ENCODE measurements at regions not wholly inside any gene's neighbourhood (a gene's known extent, or its start where the extent isn't known, plus 50 kb on each side); places are given as distances from the start of the nearest gene placed in this dataset.

- DNase-seq (no peak), ATAC-seq (ENCODE audit: low read depth) (no peak)
- intact Hi-C loops (cut with micrococcal nuclease) = no loop called here
- CTCF ChIA-PET = no interaction called here
- Mint-ChIP-seq H3K4me3 (no peak overlapping the region), H3K4me1 (no peaks in the 10 kb centered on the region), H3K27ac (no peak overlapping the region), H3K9me3 (no peaks in the 10 kb centered on the region), H3K36me3 (ENCODE audit: low read depth) (no peaks in the 10 kb centered on the region), H3K27me3 (no peaks in the 10 kb centered on the region)
- POLR2A ChIA-PET = no interaction called here
- no peak for TF ChIP-seq CTCF (IDR thresholded peaks at IDR 0.05)
Measured at GRCh38 chr10:65301181-65301580, 1624.7 kb upstream of the LRRTM3 start.

GRCh38 chr10:65306201-65306600 is 1619.6 kb upstream of the LRRTM3 start:
- ChIA-PET CTCF (no interaction called here), POLR2A (no interaction called here)
- Mint-ChIP-seq H3K27me3 (no peaks in the 10 kb centered on the region), H3K36me3 (ENCODE audit: low read depth) (no peaks in the 10 kb centered on the region), H3K4me1 (no peaks in the 10 kb centered on the region), H3K4me3 (no peak overlapping the region), H3K27ac (no peak overlapping the region), H3K9me3 (peaks cover 3% of the 10 kb centered on the region)
- no peak for TF ChIP-seq CTCF (IDR thresholded peaks at IDR 0.05)
- ATAC-seq (ENCODE audit: low read depth) (no peak), DNase-seq (no peak)
- intact Hi-C loops (cut with micrococcal nuclease) = no loop called here

- no peak for TF ChIP-seq CTCF (IDR thresholded peaks at IDR 0.05)
- H3K36me3 Mint-ChIP-seq (ENCODE audit: low read depth) = no peaks in the 10 kb centered on the region
- DNase-seq (no peak), ATAC-seq (ENCODE audit: low read depth) (no peak)
- H3K27ac Mint-ChIP-seq = no peak overlapping the region
- no peaks in the 10 kb centered on the region for H3K27me3 Mint-ChIP-seq
- H3K9me3 Mint-ChIP-seq = peaks cover 3% of the 10 kb centered on the region
- H3K4me1 Mint-ChIP-seq = no peaks in the 10 kb centered on the region
- ChIA-PET CTCF (no interaction called here), POLR2A (no interaction called here)
- intact Hi-C loops (cut with micrococcal nuclease) = no loop called here
- H3K4me3 Mint-ChIP-seq = no peak overlapping the region
Measured at GRCh38 chr10:65312876-65313275, 1613.0 kb upstream of the LRRTM3 start.

- ATAC-seq (ENCODE audit: low read depth) (no peak), DNase-seq (no peak)
- intact Hi-C loops (cut with micrococcal nuclease) = no loop called here
- Mint-ChIP-seq H3K4me1 (no peaks in the 10 kb centered on the region), H3K9me3 (peaks cover 3% of the 10 kb centered on the region), H3K27ac (no peak overlapping the region), H3K36me3 (ENCODE audit: low read depth) (no peaks in the 10 kb centered on the region), H3K27me3 (no peaks in the 10 kb centered on the region), H3K4me3 (no peak overlapping the region)
- TF ChIP-seq CTCF (IDR thresholded peaks at IDR 0.05) = no peak
- ChIA-PET POLR2A (no interaction called here), CTCF (no interaction called here)
Measured at GRCh38 chr10:65313406-65313805, 1612.4 kb upstream of the LRRTM3 start.

DNA sequence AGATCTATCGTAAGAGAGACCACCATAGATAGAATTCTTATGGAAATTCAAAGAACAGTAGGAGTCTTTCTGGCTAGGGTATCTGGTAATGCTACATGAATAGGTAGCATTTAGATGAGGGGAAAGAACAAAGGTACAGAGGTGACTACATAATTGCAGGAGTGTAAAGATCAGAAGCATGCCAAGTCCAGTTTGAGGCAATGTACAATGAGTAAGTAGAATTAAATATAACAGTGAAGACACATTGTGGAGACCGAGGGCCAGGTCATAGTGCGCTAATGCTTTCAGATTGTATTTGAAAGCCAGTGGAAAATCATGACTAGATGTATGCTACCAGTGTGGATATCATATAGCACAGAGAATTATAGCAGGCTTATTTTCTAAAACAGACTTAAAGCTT is 1611.6 kb upstream of the LRRTM3 start:
- TF ChIP-seq CTCF (IDR thresholded peaks at IDR 0.05) = no peak
- intact Hi-C loops (cut with micrococcal nuclease) = no loop called here
- ChIA-PET CTCF (no interaction called here), POLR2A (no interaction called here)
- peaks cover under 1% of the 10 kb centered on the region for H3K9me3 Mint-ChIP-seq
- no peaks in the 10 kb centered on the region for H3K27me3 Mint-ChIP-seq
- H3K36me3 Mint-ChIP-seq (ENCODE audit: low read depth) = no peaks in the 10 kb centered on the region
- H3K27ac Mint-ChIP-seq = no peak overlapping the region
- H3K4me3 Mint-ChIP-seq = no peak overlapping the region
- ATAC-seq (ENCODE audit: low read depth) (no peak), DNase-seq (no peak)
- no peaks in the 10 kb centered on the region for H3K4me1 Mint-ChIP-seq
